ENCODE measurements at regions not wholly inside any gene's neighbourhood (a gene's known extent, or its start where the extent isn't known, plus 50 kb on each side); places are given as distances from the start of the nearest gene placed in this dataset.
A peak's percentile ranks its signal among the peaks of the same experiment; 100 is the strongest.

GRCh38 chr5:88519066-88519465, 250.4 kb upstream of the TMEM161B start:
- H3K4me1 ChIP-seq: no peaks in the 10 kb centered on the region
- intact Hi-C loops (cut with DNase I): no loop called here
- ATAC-seq (no peak), DNase-seq (no peak)
- no peak overlapping the region for H3K4me3 ChIP-seq
- H3K36me3 ChIP-seq: no peaks in the 10 kb centered on the region
- H3K27ac ChIP-seq: no peak overlapping the region
- no peaks in the 10 kb centered on the region for H3K9me3 ChIP-seq
- no peak for TF ChIP-seq POLR2A (IDR thresholded peaks at IDR 0.05)
- TF ChIP-seq, protein P1, sequence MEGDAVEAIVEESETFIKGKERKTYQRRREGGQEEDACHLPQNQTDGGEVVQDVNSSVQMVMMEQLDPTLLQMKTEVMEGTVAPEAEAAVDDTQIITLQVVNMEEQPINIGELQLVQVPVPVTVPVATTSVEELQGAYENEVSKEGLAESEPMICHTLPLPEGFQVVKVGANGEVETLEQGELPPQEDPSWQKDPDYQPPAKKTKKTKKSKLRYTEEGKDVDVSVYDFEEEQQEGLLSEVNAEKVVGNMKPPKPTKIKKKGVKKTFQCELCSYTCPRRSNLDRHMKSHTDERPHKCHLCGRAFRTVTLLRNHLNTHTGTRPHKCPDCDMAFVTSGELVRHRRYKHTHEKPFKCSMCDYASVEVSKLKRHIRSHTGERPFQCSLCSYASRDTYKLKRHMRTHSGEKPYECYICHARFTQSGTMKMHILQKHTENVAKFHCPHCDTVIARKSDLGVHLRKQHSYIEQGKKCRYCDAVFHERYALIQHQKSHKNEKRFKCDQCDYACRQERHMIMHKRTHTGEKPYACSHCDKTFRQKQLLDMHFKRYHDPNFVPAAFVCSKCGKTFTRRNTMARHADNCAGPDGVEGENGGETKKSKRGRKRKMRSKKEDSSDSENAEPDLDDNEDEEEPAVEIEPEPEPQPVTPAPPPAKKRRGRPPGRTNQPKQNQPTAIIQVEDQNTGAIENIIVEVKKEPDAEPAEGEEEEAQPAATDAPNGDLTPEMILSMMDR (IDR thresholded peaks at IDR 0.05): no peak
- H3K27me3 ChIP-seq: no peaks in the 10 kb centered on the region

DNA sequence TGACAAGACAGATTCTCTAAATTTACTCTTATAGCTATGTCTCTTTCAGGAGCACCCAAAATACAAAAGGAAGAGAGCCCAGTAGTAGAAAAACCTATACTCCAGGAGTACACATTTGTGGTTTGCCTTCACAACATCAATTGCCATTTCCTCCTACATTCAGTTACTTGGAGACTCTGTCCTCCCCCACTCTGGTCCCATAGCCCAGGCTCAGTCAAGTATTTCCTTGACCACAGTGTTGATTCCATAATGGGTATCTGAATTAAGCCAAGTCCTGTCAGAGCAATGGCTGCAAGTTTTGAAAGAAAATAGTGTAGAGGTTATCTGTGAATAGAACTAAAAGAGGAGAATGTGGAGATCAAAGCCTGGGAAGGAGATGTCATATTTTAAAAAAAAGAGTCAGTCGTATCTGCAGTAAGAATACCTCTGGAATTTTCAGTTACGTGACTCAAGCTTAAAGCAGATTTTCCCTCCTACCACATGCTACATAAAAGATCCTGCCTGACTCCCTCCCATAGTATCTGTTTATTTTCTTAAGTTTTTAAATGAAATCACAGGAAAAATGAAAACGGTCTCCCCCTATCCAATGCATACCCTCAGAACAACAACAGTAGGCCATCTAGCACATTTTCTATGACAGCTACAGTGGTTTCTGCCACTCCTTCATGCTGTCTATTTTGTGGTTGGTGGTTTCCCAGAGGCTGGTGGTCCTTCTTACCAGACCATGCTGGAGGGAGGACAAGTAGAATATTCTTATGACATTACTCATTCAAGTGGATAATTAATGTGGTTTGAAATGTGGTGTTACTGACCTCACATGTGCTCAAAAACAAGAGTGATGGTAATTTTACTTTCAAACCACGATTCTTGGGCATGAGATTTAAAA, 249.7 kb upstream of the TMEM161B start:
- 76% methylated on average over 4 of the region's 4 CpGs for WGBS (ENCODE audit: insufficient coverage, low coverage, low lambda C conversion rate, missing lambda C conversion rate)
- no peaks in the 10 kb centered on the region for H3K9me3 ChIP-seq
- ATAC-seq: no peak
- intact Hi-C loops (cut with DNase I): no loop called here
- no peak overlapping the region for H3K4me3 ChIP-seq
- no peaks in the 10 kb centered on the region for H3K27me3 ChIP-seq
- DNase-seq: no peak
- no peaks in the 10 kb centered on the region for H3K4me1 ChIP-seq
- H3K36me3 ChIP-seq: no peaks in the 10 kb centered on the region
- TF ChIP-seq POLR2A (IDR thresholded peaks at IDR 0.05): no peak
- TF ChIP-seq, protein P1 (IDR thresholded peaks at IDR 0.05): no peak
- no peak overlapping the region for H3K27ac ChIP-seq

- intact Hi-C loops (cut with DNase I): no loop called here
- H3K9me3 ChIP-seq: no peaks in the 10 kb centered on the region
- ATAC-seq: peak; percentile 63 to 98 (median 78)
Measured at GRCh38 chr5:88515881-88516819, 247.5 kb upstream of the TMEM161B start.

GRCh38 chr5:88515068-88515467, 246.4 kb upstream of the TMEM161B start:
- no peaks in the 10 kb centered on the region for H3K4me1 ChIP-seq
- intact Hi-C loops (cut with DNase I): no loop called here
- TF ChIP-seq POLR2A (IDR thresholded peaks at IDR 0.05): no peak
- TF ChIP-seq, protein P1 (IDR thresholded peaks at IDR 0.05): no peak
- H3K4me3 ChIP-seq: no peak overlapping the region
- H3K27me3 ChIP-seq: no peaks in the 10 kb centered on the region
- 92% methylated on average over 1 of the region's 1 CpG for WGBS (ENCODE audit: insufficient coverage, low coverage, low lambda C conversion rate, missing lambda C conversion rate)
- H3K27ac ChIP-seq: no peak overlapping the region
- ATAC-seq (no peak), DNase-seq (no peak)
- H3K36me3 ChIP-seq: no peaks in the 10 kb centered on the region
- H3K9me3 ChIP-seq: no peaks in the 10 kb centered on the region

More at GRCh38 chr5:88515881-88516819, 247.5 kb upstream of the TMEM161B start:
- WGBS (ENCODE audit: insufficient coverage, low coverage, low lambda C conversion rate, missing lambda C conversion rate): 52% methylated on average over 10 of the region's 11 CpGs
- H3K4me3 ChIP-seq: no peak overlapping the region
- TF ChIP-seq, protein P1 (IDR thresholded peaks at IDR 0.05): no peak
- TF ChIP-seq POLR2A (IDR thresholded peaks at IDR 0.05): no peak
- no peaks in the 10 kb centered on the region for H3K36me3 ChIP-seq
- no peaks in the 10 kb centered on the region for H3K4me1 ChIP-seq
- no peak for DNase-seq
- H3K27me3 ChIP-seq: no peaks in the 10 kb centered on the region
- H3K27ac ChIP-seq: no peak overlapping the region
